Spleen (tissue), 11 donors: ENCODE measurements at regions not wholly inside any gene's neighbourhood (a gene's known extent, or its start where the extent isn't known, plus 50 kb on each side); places are given as distances from the start of the nearest gene placed in this dataset.

Experiments used
- DNase-seq: peaks from one replicate; pipeline ENCODE4 v3.0.0-alpha.2; 2020
- H3K27ac ChIP-seq, 8 donors: fragments of 200-600 bp; sonication (generic) in 7 of 8; 1 replicate in 4 of 8; 2 replicates in 4 of 8; pipeline versions ENCODE4 v1.5.0 to v1.8.0; 2016 to 2021; ENCODE audit warnings: inconsistent platforms in 4 of 8, mild to moderate bottlenecking in 4 of 8, moderate library complexity in 1 of 8
- H3K27me3 ChIP-seq, 7 donors: fragments of 200-600 bp; sonication (generic) in 6 of 7; replicated peaks in 1 of 7; 1 replicate in 4 of 7; 2 replicates in 3 of 7; pipeline versions ENCODE4 v1.5.0 to v1.8.0; 2016 to 2021; ENCODE audit warnings: inconsistent platforms in 3 of 7, mild to moderate bottlenecking in 1 of 7
- H3K36me3 ChIP-seq, 6 donors: fragments of 200-600 bp; sonication (generic) in 5 of 6; 1 replicate in 4 of 6; 2 replicates in 2 of 6; pipeline versions ENCODE4 v1.5.0 to v1.8.0; 2016 to 2021; ENCODE audit warnings: inconsistent platforms in 2 of 6
- H3K4me1 ChIP-seq, 6 donors: fragments of 200-600 bp; sonication (generic) in 5 of 6; 1 replicate in 3 of 6; 2 replicates in 3 of 6; pipeline versions ENCODE4 v1.5.0 to v1.8.0; 2016 to 2021; ENCODE audit warnings: inconsistent platforms in 3 of 6
- H3K4me3 ChIP-seq, 8 donors: fragments of 200-600 bp; sonication (generic) in 7 of 8; 1 replicate in 4 of 8; 2 replicates in 4 of 8; pipeline versions ENCODE4 v1.5.0 to v1.8.0; 2016 to 2021; ENCODE audit warnings: inconsistent platforms in 4 of 8, mild to moderate bottlenecking in 4 of 8, moderate library complexity in 2 of 8
- H3K9me3 ChIP-seq, 8 donors: fragments of 200-600 bp; sonication (generic) in 7 of 8; 1 replicate in 4 of 8; 2 replicates in 4 of 8; pipeline versions ENCODE4 v1.5.0 to v1.8.0; 2016 to 2021; ENCODE audit warnings: inconsistent platforms in 4 of 8
- POLR2A ChIP-seq, 3 donors: fragments of 450-650 bp; IDR thresholded peaks; one replicate each; pipeline ENCODE4 v1.5.1; 2017; ENCODE audit warnings: antibody characterized with exemption in 3 of 3, mild to moderate bottlenecking in 1 of 3
- POLR2AphosphoS5 ChIP-seq, 3 donors: sonication (generic); formaldehyde crosslinking; IDR thresholded peaks; one replicate each; pipeline ENCODE4 v1.5.1; 2017; ENCODE audit warnings: antibody characterized with exemption in 3 of 3
- WGBS, 5 donors: extraction: QIAGEN DNeasy Blood & Tissue Kit in 3 of 5; methylation state at CpG; one replicate each; pipeline versions ENCODE4 v1.1.5 to v1.1.7; 2013 to 2018; 5-methylcytosine and 5-hydroxymethylcytosine counted together
- intact Hi-C: fragments of 100-400 bp; cut with DNase I; formaldehyde crosslinking; loops from one replicate; pipeline ENCODE4 v1.15.0; 2023; ENCODE audit warnings: low total_unique reads
- TF ChIP-seq, protein P1 (sequence below), 11 experiments: fragments of 200-600 bp in 7 of 11; fragments of 450-650 bp in 4 of 11; sonication (generic) in 4 of 11; IDR thresholded peaks in 8 of 11; conservative IDR thresholded peaks in 3 of 11; 1 replicate in 7 of 11; 2 replicates in 4 of 11; pipeline versions ENCODE4 v1.4.0 to v1.8.0; 2016 to 2021; ENCODE audit warnings: antibody characterized with exemption in 11 of 11, inconsistent platforms in 4 of 11, mild to moderate bottlenecking in 1 of 11
- donor health status: healthy with polysubstance abuse.
- donor health status: DM: no; HTN: no; CAD: no; lungs with moderate emphysema.
- donor health status: DM: no; HTN: no; CAD: no.
- donor health status: Bipolar disorder and iron deficiency.
- donor health status: healthy.
- donor health status: DM: no; HTN: no; CAD: no.
- donor health status: DM: yes; HTN: yes; CAD: no.

DNA sequence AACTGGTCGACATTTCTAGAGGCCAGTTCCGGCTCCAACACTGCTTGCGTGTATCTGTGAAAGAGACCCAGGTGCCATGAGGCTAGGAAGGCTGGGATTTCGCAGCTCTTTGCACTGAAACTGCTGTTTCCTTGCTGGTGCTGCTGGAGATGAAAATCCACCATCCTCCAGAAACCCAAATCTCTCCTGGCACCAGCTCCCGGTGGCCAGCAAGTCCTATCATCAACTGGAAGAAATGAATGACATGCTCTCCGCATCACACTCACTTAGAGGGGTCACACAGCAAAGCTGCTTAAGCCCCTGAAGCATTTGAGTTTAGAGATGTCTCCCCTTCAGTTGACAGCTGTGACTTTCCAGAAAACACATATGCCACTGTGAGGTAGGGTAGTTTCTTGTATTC is 471.8 kb upstream of the PROK2 start:
- Histone ChIP-seq H3K4me1 (peaks cover 9 to 38% (median 31%) of the 10 kb centered on the region in 6 donors), H3K9me3 (no peaks in the 10 kb centered on the region), H3K36me3 (no peaks in the 10 kb centered on the region), H3K27ac (no peak overlapping the region), H3K27me3 (peaks cover 0 to 3% (median 0%) of the 10 kb centered on the region in 7 donors), H3K4me3 (no peak overlapping the region)
- no peak for DNase-seq
- 91 to 95% (median 93%) methylated on average over 6 of the region's 6 CpGs for WGBS, 5 donors
- TF ChIP-seq POLR2AphosphoS5 (IDR thresholded peaks at IDR 0.05) (no peak), POLR2A (IDR thresholded peaks at IDR 0.05) (no peak)
- TF ChIP-seq, protein P1, sequence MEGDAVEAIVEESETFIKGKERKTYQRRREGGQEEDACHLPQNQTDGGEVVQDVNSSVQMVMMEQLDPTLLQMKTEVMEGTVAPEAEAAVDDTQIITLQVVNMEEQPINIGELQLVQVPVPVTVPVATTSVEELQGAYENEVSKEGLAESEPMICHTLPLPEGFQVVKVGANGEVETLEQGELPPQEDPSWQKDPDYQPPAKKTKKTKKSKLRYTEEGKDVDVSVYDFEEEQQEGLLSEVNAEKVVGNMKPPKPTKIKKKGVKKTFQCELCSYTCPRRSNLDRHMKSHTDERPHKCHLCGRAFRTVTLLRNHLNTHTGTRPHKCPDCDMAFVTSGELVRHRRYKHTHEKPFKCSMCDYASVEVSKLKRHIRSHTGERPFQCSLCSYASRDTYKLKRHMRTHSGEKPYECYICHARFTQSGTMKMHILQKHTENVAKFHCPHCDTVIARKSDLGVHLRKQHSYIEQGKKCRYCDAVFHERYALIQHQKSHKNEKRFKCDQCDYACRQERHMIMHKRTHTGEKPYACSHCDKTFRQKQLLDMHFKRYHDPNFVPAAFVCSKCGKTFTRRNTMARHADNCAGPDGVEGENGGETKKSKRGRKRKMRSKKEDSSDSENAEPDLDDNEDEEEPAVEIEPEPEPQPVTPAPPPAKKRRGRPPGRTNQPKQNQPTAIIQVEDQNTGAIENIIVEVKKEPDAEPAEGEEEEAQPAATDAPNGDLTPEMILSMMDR (IDR thresholded peaks at IDR 0.05 in 8 of 11, conservative IDR thresholded peaks at IDR 0.05 in 3 of 11), result no peak
- intact Hi-C loops, result no loop called here

DNA sequence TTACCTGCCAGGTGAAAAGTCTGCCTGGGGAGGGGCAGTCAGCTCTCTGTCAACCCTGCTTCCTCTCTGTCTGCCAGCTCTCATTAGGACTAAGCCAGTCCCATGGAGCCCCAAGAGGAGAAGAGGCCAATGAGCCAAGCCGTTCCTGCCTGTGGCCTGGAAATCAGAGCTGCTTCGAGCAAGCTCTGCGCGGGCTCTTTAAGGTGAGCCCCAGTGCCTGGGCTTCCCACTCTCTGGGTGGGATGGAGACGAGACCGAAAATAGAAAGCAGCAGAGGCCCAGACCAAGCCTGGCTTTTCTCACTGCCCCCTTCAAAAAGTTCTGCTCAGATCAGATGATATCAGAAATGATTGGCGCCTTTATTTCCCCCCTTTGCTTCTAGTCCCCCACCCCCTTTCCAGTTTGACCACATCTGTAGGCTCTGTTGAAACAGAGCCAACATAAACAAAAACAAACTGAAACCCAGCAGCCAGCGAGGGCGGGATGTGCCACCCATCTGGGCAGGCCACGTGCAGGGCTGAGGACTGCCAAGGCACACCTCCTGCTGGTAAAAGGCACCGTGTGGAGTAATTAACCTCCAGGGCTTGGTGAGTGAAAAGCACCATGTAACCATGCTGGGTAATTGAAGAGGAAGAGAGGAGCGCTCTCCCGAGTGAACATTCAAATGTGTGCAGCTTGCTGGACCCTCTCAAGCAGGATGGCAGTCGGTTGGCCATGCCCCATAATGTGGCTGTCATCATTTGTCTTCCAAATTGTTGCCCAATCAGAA is 471.0 kb upstream of the PROK2 start:
- Histone ChIP-seq H3K4me1 (peaks cover 9 to 38% (median 31%) of the 10 kb centered on the region in 6 donors), H3K9me3 (no peaks in the 10 kb centered on the region), H3K36me3 (no peaks in the 10 kb centered on the region), H3K27ac (peak overlapping the region in 2 of 8 donors; percentile 23 to 35), H3K27me3 (peaks cover 0 to 3% (median 0%) of the 10 kb centered on the region in 7 donors), H3K4me3 (no peak overlapping the region)
- WGBS, 5 donors, result 31 to 42% (median 39%) methylated on average over 12 to 14 of the region's 14 CpGs
- TF ChIP-seq, protein P1 (IDR thresholded peaks at IDR 0.05 in 8 of 11, conservative IDR thresholded peaks at IDR 0.05 in 3 of 11), result no peak
- no peak for TF ChIP-seq POLR2A (IDR thresholded peaks at IDR 0.05)
- TF ChIP-seq POLR2AphosphoS5 (IDR thresholded peaks at IDR 0.05), result no peak
- peak; percentile 81 for DNase-seq
- intact Hi-C loops, result no loop called here

DNA sequence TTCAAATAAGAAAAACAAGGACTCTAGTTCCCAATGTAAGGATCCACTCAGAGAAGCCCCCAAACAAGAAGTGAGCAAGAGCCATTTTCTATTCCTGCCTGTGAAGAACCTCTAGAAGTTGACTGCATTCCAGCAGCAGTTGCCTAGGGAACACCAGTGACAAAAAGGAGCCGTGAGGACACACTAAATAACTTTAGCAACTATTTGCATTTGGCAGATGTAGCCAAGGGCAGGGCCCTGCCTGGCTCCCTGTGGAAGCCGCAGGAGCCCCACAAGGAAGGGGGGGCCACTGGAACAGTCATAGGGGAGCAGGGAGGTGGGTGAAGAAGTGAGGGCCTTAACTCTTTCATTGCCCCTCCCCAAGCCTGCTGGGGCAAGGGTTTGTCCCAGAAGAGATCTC is 470.2 kb upstream of the PROK2 start:
- Histone ChIP-seq H3K9me3 (no peaks in the 10 kb centered on the region), H3K27me3 (peaks cover 0 to 3% (median 0%) of the 10 kb centered on the region in 7 donors), H3K4me1 (peaks cover 9 to 37% (median 31%) of the 10 kb centered on the region in 6 donors), H3K27ac (peak overlapping the region in 2 of 8 donors; percentile 23 to 35), H3K4me3 (no peak overlapping the region), H3K36me3 (no peaks in the 10 kb centered on the region)
- DNase-seq, result no peak
- WGBS, 5 donors, result 25 to 55% (median 47%) methylated on average over 2 of the region's 2 CpGs
- intact Hi-C loops, result no loop called here
- TF ChIP-seq POLR2AphosphoS5 (IDR thresholded peaks at IDR 0.05) (no peak), POLR2A (IDR thresholded peaks at IDR 0.05) (no peak)
- TF ChIP-seq, protein P1 (IDR thresholded peaks at IDR 0.05 in 8 of 11, conservative IDR thresholded peaks at IDR 0.05 in 3 of 11), result no peak

DNA sequence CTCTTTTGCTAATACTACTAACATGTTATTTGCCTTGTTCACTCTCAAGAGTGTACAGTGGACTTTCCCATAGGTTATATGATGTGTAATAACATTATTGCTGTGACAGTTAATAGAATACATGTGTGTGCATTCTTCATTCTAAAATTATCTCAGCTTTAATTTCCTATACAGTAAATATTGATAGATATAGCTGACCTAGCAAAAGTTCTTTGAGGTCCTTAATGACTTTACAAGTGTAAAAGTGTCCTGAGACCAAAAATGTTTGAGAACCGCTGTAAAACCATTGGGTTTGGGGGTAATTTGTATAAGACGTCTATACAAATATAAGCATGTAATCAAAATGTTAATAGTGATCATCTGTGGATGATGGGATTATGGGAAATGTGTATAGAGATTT is 469.5 kb upstream of the PROK2 start:
- TF ChIP-seq POLR2AphosphoS5 (IDR thresholded peaks at IDR 0.05) (no peak), POLR2A (IDR thresholded peaks at IDR 0.05) (no peak)
- TF ChIP-seq, protein P1 (IDR thresholded peaks at IDR 0.05 in 8 of 11, conservative IDR thresholded peaks at IDR 0.05 in 3 of 11), result no peak
- no peak overlapping the region for H3K4me3 ChIP-seq
- peaks cover 9 to 37% (median 29%) of the 10 kb centered on the region in 6 donors for H3K4me1 ChIP-seq
- no peak for DNase-seq
- 91 to 99% (median 94%) methylated on average over 2 of the region's 2 CpGs for WGBS, 5 donors
- intact Hi-C loops, result no loop called here
- peaks cover 0 to 3% (median 0%) of the 10 kb centered on the region in 7 donors for H3K27me3 ChIP-seq
- no peaks in the 10 kb centered on the region for H3K9me3 ChIP-seq
- no peak overlapping the region for H3K27ac ChIP-seq
- no peaks in the 10 kb centered on the region for H3K36me3 ChIP-seq
